Cardiac fibroblast (primary cell): ENCODE measurements at regions not wholly inside any gene's neighbourhood (a gene's known extent, or its start where the extent isn't known, plus 50 kb on each side); places are given as distances from the start of the nearest gene placed in this dataset.

Experiments
- DNase-seq, 2 donors: peaks; one replicate each; pipeline versions ENCODE4 v3.0.0 to v3.0.0-alpha.2; 2010; ENCODE audit warnings: low read depth in 2 of 2
- H3K4me3 ChIP-seq, 2 donors: replicated peaks in 1 of 2; 1 replicate in 1 of 2; 2 replicates in 1 of 2; pipeline ENCODE4 v1.5.1; 2011; ENCODE audit warnings: low read depth in 2 of 2, low read length in 2 of 2, mild to moderate bottlenecking in 2 of 2, moderate library complexity in 1 of 2
- CTCF ChIP-seq: IDR thresholded peaks from one replicate; pipeline ENCODE4 v1.5.1; 2011; ENCODE audit warnings: low read depth, mild to moderate bottlenecking, low read length, inconsistent platforms

GRCh38 chr13:102928941-102929675 is 83.3 kb downstream of the ERCC5 start:
- no peak for DNase-seq
- no peak for TF ChIP-seq CTCF
- H3K4me3 ChIP-seq: no peak overlapping the region
